Neural progenitor cell (in vitro differentiated cells): ENCODE measurements at regions not wholly inside any gene's neighbourhood (a gene's known extent, or its start where the extent isn't known, plus 50 kb on each side); places are given as distances from the start of the nearest gene placed in this dataset.

Experiments used
- DNase-seq: peaks from one replicate; pipeline ENCODE4 v3.0.0-alpha.2; 2016; ENCODE audit warnings: low spot score
- H2AFZ ChIP-seq: fragments of 200-600 bp; sonication (generic); replicated peaks from 2 replicates; pipeline ENCODE4 v1.6.1; 2016; ENCODE audit warnings: antibody characterized with exemption
- H3F3A ChIP-seq: fragments of 200-600 bp; sonication (generic); 2 replicates; pipeline ENCODE4 v1.6.1; 2016; ENCODE audit warnings: antibody characterized with exemption, low read depth
- H3K27ac ChIP-seq: fragments of 200-600 bp; sonication (generic); 2 replicates; pipeline ENCODE4 v1.5.1; 2016; ENCODE audit warnings: mild to moderate bottlenecking
- H3K27me3 ChIP-seq: fragments of 200-600 bp; sonication (generic); 2 replicates; pipeline ENCODE4 v1.6.1; 2016; ENCODE audit warnings: mild to moderate bottlenecking, moderate library complexity
- H3K36me3 ChIP-seq: fragments of 200-600 bp; sonication (generic); 2 replicates; pipeline ENCODE4 v1.5.1; 2016
- H3K4me1 ChIP-seq: fragments of 200-600 bp; sonication (generic); 2 replicates; pipeline ENCODE4 v1.6.1; 2016; ENCODE audit warnings: mixed run types
- H3K4me2 ChIP-seq: fragments of 200-600 bp; sonication (generic); 2 replicates; pipeline ENCODE4 v1.6.1; 2016
- H3K4me3 ChIP-seq: fragments of 200-600 bp; sonication (generic); 2 replicates; pipeline ENCODE4 v1.5.1; 2016
- H3K79me2 ChIP-seq: fragments of 200-600 bp; sonication (generic); 2 replicates; pipeline ENCODE4 v1.6.1; 2016; ENCODE audit warnings: low read depth
- H3K9ac ChIP-seq: fragments of 200-600 bp; sonication (generic); 2 replicates; pipeline ENCODE4 v1.6.1; 2016
- H3K9me3 ChIP-seq: fragments of 200-600 bp; sonication (generic); 2 replicates; pipeline ENCODE4 v1.5.1; 2016; ENCODE audit warnings: low read depth
- H4K20me1 ChIP-seq: fragments of 200-600 bp; sonication (generic); 2 replicates; pipeline ENCODE4 v1.6.1; 2016; ENCODE audit warnings: low read depth
- H3K27ac Mint-ChIP-seq: 3 replicates; pipeline ENCODE4 v1.8.0; 2021; ENCODE audit warnings: mixed read lengths
- H3K27me3 Mint-ChIP-seq: 2 replicates; pipeline ENCODE4 v1.8.0; 2022; ENCODE audit warnings: low read depth, mild to moderate bottlenecking, inconsistent platforms, moderate library complexity, mixed read lengths; ENCODE audit not compliant: insufficient read depth
- H3K36me3 Mint-ChIP-seq: 3 replicates; pipeline ENCODE4 v1.8.0; 2021; ENCODE audit warnings: mixed read lengths
- H3K4me1 Mint-ChIP-seq: 3 replicates; pipeline ENCODE4 v1.8.0; 2021; ENCODE audit warnings: mixed read lengths
- H3K4me3 Mint-ChIP-seq: 3 replicates; pipeline ENCODE4 v1.8.0; 2021; ENCODE audit warnings: mild to moderate bottlenecking, moderate library complexity, mixed read lengths
- H3K9me3 Mint-ChIP-seq: 3 replicates; pipeline ENCODE4 v1.8.0; 2020; ENCODE audit warnings: mixed read lengths
- EZH2 ChIP-seq: fragments of 200-600 bp; sonication (generic); IDR thresholded peaks from 2 replicates; pipeline ENCODE4 v1.6.1; 2017; ENCODE audit warnings: antibody characterized with exemption, mild to moderate bottlenecking, moderate library complexity
- EZH2phosphoT487 ChIP-seq: fragments of 200-600 bp; sonication (generic); IDR thresholded peaks from 2 replicates; pipeline ENCODE4 v1.6.1; 2017; ENCODE audit warnings: antibody characterized with exemption
- TF ChIP-seq, protein P1 (sequence below): fragments of 200-600 bp; sonication (generic); IDR thresholded peaks from 2 replicates; pipeline ENCODE4 v1.5.1; 2017; ENCODE audit warnings: antibody characterized with exemption, mild to moderate bottlenecking

- H3K4me1 Mint-ChIP-seq, result peaks cover 20% of the 10 kb centered on the region
- TF ChIP-seq EZH2phosphoT487, result no peak
- TF ChIP-seq, protein P1, sequence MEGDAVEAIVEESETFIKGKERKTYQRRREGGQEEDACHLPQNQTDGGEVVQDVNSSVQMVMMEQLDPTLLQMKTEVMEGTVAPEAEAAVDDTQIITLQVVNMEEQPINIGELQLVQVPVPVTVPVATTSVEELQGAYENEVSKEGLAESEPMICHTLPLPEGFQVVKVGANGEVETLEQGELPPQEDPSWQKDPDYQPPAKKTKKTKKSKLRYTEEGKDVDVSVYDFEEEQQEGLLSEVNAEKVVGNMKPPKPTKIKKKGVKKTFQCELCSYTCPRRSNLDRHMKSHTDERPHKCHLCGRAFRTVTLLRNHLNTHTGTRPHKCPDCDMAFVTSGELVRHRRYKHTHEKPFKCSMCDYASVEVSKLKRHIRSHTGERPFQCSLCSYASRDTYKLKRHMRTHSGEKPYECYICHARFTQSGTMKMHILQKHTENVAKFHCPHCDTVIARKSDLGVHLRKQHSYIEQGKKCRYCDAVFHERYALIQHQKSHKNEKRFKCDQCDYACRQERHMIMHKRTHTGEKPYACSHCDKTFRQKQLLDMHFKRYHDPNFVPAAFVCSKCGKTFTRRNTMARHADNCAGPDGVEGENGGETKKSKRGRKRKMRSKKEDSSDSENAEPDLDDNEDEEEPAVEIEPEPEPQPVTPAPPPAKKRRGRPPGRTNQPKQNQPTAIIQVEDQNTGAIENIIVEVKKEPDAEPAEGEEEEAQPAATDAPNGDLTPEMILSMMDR, result no peak
- TF ChIP-seq EZH2, result no peak
- no peaks in the 10 kb centered on the region for H3K4me1 ChIP-seq
- DNase-seq, result no peak
- no peak overlapping the region for H3K9ac ChIP-seq
- H3K36me3 ChIP-seq, result no peaks in the 10 kb centered on the region
- no peaks in the 10 kb centered on the region for H3F3A ChIP-seq
- peaks cover 2% of the 10 kb centered on the region for H3K27me3 Mint-ChIP-seq
- H4K20me1 ChIP-seq, result no peaks in the 10 kb centered on the region
- H3K27me3 ChIP-seq, result no peaks in the 10 kb centered on the region
- H2AFZ ChIP-seq, result no peak overlapping the region
- no peaks in the 10 kb centered on the region for H3K36me3 Mint-ChIP-seq
- H3K4me3 Mint-ChIP-seq, result no peak overlapping the region
- H3K4me2 ChIP-seq, result no peak overlapping the region
- H3K4me3 ChIP-seq, result no peak overlapping the region
- no peak overlapping the region for H3K27ac Mint-ChIP-seq
- H3K79me2 ChIP-seq, result no peaks in the 10 kb centered on the region
- H3K27ac ChIP-seq, result no peak overlapping the region
- H3K9me3 Mint-ChIP-seq, result no peaks in the 10 kb centered on the region
- H3K9me3 ChIP-seq, result no peaks in the 10 kb centered on the region
Observed at GRCh38 chr14:83425138-83425537, 1891.5 kb upstream of the SEL1L start.

- H3K4me3 Mint-ChIP-seq, result no peak overlapping the region
- H3K4me2 ChIP-seq, result no peak overlapping the region
- H3K27ac Mint-ChIP-seq, result no peak overlapping the region
- H3K27ac ChIP-seq, result no peak overlapping the region
- no peaks in the 10 kb centered on the region for H3K9me3 ChIP-seq
- H3K4me1 ChIP-seq, result no peaks in the 10 kb centered on the region
- H3K9me3 Mint-ChIP-seq, result no peaks in the 10 kb centered on the region
- no peaks in the 10 kb centered on the region for H3K36me3 ChIP-seq
- no peak overlapping the region for H2AFZ ChIP-seq
- DNase-seq, result no peak
- H3K27me3 ChIP-seq, result no peaks in the 10 kb centered on the region
- H3F3A ChIP-seq, result no peaks in the 10 kb centered on the region
- H3K4me1 Mint-ChIP-seq, result peaks cover 20% of the 10 kb centered on the region
- H3K4me3 ChIP-seq, result no peak overlapping the region
- no peaks in the 10 kb centered on the region for H3K79me2 ChIP-seq
- no peaks in the 10 kb centered on the region for H4K20me1 ChIP-seq
- H3K27me3 Mint-ChIP-seq, result peaks cover 2% of the 10 kb centered on the region
- TF ChIP-seq, protein P1, result no peak
- TF ChIP-seq EZH2phosphoT487 (no peak), EZH2 (no peak)
- no peak overlapping the region for H3K9ac ChIP-seq
- no peaks in the 10 kb centered on the region for H3K36me3 Mint-ChIP-seq
Observed at GRCh38 chr14:83425706-83426105, 1892.1 kb upstream of the SEL1L start.

DNA sequence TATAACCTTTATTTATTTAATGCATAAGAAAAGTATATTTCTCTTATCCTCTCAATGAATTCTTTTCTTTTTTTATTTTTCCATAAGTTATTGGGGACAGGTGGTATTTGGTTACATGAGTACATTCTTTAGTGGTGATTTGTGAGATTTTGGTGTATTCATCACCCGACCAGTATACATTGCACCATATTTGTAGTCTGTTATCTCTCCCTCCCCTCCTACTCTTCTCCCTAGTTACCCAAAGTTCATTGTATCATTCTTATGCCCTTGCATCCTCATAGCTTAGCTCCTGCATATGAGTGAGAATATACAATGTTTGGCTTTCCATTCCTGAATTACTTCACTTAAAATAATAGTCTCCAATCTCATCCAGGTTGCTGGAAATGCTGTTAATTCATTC is 1900.0 kb upstream of the SEL1L start:
- Mint-ChIP-seq H3K36me3 (no peaks in the 10 kb centered on the region), H3K4me3 (no peak overlapping the region), H3K27ac (no peak overlapping the region), H3K4me1 (no peaks in the 10 kb centered on the region), H3K9me3 (no peaks in the 10 kb centered on the region), H3K27me3 (no peaks in the 10 kb centered on the region)
- H4K20me1 ChIP-seq, result no peaks in the 10 kb centered on the region
- H3K36me3 ChIP-seq, result no peaks in the 10 kb centered on the region
- no peak overlapping the region for H2AFZ ChIP-seq
- H3K4me1 ChIP-seq, result no peaks in the 10 kb centered on the region
- no peak for DNase-seq
- H3F3A ChIP-seq, result no peaks in the 10 kb centered on the region
- no peaks in the 10 kb centered on the region for H3K27me3 ChIP-seq
- H3K4me2 ChIP-seq, result no peak overlapping the region
- TF ChIP-seq EZH2phosphoT487 (no peak), EZH2 (no peak)
- TF ChIP-seq, protein P1, result no peak
- H3K9ac ChIP-seq, result no peak overlapping the region
- no peaks in the 10 kb centered on the region for H3K9me3 ChIP-seq
- no peak overlapping the region for H3K4me3 ChIP-seq
- H3K27ac ChIP-seq, result no peak overlapping the region
- H3K79me2 ChIP-seq, result no peaks in the 10 kb centered on the region

DNA sequence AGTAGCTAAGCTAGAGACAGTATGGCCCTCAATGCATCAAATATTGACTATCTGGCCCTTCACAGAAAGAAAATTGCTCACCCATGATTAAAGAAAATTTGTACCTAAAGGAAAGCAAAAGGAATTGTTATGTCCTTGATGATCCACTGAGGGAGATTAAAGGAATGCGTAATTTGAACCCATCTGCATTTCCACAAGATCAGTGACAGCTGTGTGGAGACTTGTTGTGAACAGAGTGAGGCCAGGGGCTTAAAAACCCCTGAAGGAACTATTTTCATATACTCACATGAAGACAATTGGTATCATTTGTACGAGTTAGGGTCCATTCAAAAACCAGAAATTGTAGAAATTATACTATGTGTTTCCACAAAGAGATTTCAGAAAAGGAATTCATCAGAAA is 1908.1 kb upstream of the SEL1L start:
- Histone ChIP-seq H4K20me1 (no peaks in the 10 kb centered on the region), H3K27me3 (no peaks in the 10 kb centered on the region), H3K9me3 (no peaks in the 10 kb centered on the region), H3K36me3 (no peaks in the 10 kb centered on the region), H3F3A (no peaks in the 10 kb centered on the region), H3K4me3 (no peak overlapping the region), H3K4me1 (no peaks in the 10 kb centered on the region), H3K4me2 (no peak overlapping the region), H2AFZ (no peak overlapping the region), H3K79me2 (no peaks in the 10 kb centered on the region), H3K27ac (no peak overlapping the region), H3K9ac (no peak overlapping the region)
- no peak for DNase-seq
- Mint-ChIP-seq H3K4me3 (no peak overlapping the region), H3K27ac (no peak overlapping the region), H3K9me3 (no peaks in the 10 kb centered on the region), H3K36me3 (no peaks in the 10 kb centered on the region), H3K27me3 (no peaks in the 10 kb centered on the region), H3K4me1 (no peaks in the 10 kb centered on the region)
- no peak for TF ChIP-seq EZH2
- TF ChIP-seq EZH2phosphoT487, result no peak
- TF ChIP-seq, protein P1, result no peak
